GM12865 (cell line): ENCODE measurements at regions not wholly inside any gene's neighbourhood (a gene's known extent, or its start where the extent isn't known, plus 50 kb on each side); places are given as distances from the start of the nearest gene placed in this dataset.

Experiments
- DNase-seq: peaks from one replicate; pipeline ENCODE4 v3.0.0; 2010; ENCODE audit warnings: low read depth
- H3K4me3 ChIP-seq: 2 replicates; pipeline ENCODE4 v1.5.1; 2011; ENCODE audit warnings: mild to moderate bottlenecking, low read depth, low read length, control low read depth
- CTCF ChIP-seq: IDR thresholded peaks from 2 replicates; pipeline ENCODE4 v1.5.1; 2011; ENCODE audit warnings: low read length, control low read depth, low read depth, inconsistent platforms; ENCODE audit not compliant: insufficient read depth; ENCODE audit errors: missing control alignments

- no peak for DNase-seq
- no peak for TF ChIP-seq CTCF
- H3K4me3 ChIP-seq: no peak overlapping the region
These were observed 176.5 kb downstream of the OGFRL1 start for GRCh38 chr6:71465096-71465495.

GRCh38 chr6:71466362-71466761 is 177.8 kb downstream of the OGFRL1 start:
- no peak for DNase-seq
- no peak for TF ChIP-seq CTCF
- H3K4me3 ChIP-seq: no peak overlapping the region

DNA sequence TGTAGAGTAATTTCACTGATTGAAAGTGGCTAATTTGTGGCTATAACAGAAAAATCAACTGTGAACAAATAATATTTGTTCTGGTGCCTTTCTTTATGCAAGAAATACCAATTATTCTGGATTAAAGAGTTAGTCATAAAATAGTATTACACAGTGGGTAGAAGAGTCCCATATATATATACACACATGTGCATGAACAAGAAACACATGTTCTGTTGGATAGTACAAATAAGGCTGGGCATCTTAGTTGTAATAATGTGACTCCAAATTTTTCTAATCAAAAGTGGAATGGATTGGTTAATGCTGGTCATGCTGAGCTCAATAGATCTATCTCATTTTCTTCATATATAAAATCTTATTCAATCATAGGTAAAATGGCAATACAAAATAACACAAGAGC is 179.4 kb downstream of the OGFRL1 start:
- H3K4me3 ChIP-seq: no peak overlapping the region
- no peak for TF ChIP-seq CTCF
- DNase-seq: no peak

DNA sequence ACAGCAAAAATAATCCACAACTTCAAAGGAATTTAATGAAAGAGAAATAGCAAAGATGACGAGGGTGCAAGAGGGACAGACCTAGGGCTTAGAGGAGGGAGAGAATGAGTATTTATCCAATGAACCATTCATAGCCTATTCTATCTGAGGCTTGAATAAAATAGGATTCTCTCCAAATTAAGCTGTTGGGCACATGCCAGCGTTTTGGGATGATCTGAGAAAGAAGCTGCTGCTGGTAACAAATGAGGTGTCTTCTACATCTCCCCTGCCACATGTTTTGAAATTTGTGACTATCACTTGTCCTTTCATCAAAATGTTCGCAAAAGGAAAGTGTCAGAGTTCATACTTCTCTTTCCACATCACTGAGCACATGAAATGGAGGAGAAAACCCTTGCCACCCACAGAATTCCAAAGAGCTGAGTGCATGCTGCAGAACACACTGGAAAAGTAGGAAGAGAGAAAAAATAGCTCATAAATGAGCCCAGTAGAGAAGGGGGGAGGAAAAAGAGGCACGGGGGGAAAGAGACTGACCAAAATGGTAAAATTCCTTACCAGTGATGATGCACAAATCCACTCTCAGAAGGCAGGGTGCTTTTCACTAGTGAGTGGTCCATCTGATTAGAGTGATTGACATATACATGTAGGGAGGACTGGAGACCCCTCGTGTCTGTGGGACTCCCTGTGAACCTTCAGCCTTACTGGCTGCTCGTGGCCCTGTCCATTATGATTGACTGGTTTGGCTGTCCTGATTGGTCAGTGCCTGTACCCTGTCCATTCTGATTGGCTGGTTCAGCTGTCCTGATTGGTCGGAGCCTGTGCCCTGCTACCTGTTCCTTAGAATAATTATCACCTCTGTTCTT is 180.5 kb downstream of the OGFRL1 start:
- no peak overlapping the region for H3K4me3 ChIP-seq
- TF ChIP-seq CTCF: no peak
- no peak for DNase-seq

DNA sequence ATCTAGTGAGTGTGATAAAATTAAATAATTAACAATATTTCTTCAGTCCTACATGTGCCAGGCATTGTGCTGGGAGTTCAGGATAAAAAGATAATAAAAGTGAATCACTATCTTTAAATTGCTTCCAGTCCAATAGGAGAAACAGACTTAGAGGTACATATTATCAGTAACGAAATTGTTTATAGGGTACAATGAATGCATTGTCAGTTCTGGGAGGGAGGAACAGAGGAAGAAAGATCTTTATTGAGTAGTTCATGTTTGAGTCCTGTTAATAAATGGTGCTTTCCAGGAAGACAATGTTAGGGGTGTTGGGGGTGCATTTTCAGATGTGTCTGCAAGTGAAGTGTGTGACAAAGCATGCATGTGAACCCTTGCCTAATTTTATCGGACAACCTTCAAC is 183.1 kb downstream of the OGFRL1 start:
- no peak for TF ChIP-seq CTCF
- H3K4me3 ChIP-seq: no peak overlapping the region
- DNase-seq: no peak

DNA sequence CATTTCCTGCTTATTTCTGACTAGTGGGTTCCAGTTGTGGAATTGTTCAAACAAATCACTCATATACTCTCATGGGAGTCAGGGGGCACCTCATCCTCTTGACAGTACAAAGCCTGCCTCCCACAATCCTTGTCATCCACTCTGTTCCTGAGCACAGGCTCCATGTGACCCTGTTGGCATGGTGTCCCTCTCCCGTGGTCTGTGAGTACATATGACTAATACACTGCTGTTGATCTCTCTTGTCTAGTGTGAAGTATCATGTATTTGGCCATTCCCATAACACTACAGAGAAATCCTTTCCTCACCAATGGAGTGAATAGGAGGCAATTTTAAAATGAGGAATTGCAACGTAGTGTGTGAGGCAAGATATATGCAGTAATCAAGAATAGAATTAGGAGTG is 185.3 kb downstream of the OGFRL1 start:
- DNase-seq: no peak
- H3K4me3 ChIP-seq: no peak overlapping the region
- TF ChIP-seq CTCF: no peak

- DNase-seq: no peak
- no peak overlapping the region for H3K4me3 ChIP-seq
- TF ChIP-seq CTCF: no peak
These were observed 186.3 kb downstream of the OGFRL1 start for GRCh38 chr6:71474942-71475341.
